ENCODE measurements at regions not wholly inside any gene's neighbourhood (a gene's known extent, or its start where the extent isn't known, plus 50 kb on each side); places are given as distances from the start of the nearest gene placed in this dataset.

GRCh38 chr1:223030871-223031400 is 112.1 kb downstream of the TLR5 start:
- Mint-ChIP-seq H3K27ac (no peak overlapping the region), H3K9me3 (no peaks in the 10 kb centered on the region), H3K4me1 (ENCODE audit: low read depth in 2 of 2) (no peaks in the 10 kb centered on the region), H3K4me3 (no peak overlapping the region), H3K27me3 (peaks cover 15 to 20% of the 10 kb centered on the region in 2 donors), H3K36me3 (ENCODE audit: insufficient read depth) (no peaks in the 10 kb centered on the region)
- ATAC-seq (replicated peaks) (no peak), DNase-seq (no peak)

- peaks cover 23 to 28% of the 10 kb centered on the region in 2 donors for H3K27me3 Mint-ChIP-seq
- no peaks in the 10 kb centered on the region for H3K4me1 Mint-ChIP-seq (ENCODE audit: low read depth in 2 of 2)
- no peak for ATAC-seq (replicated peaks)
- H3K9me3 Mint-ChIP-seq, result no peaks in the 10 kb centered on the region
- H3K36me3 Mint-ChIP-seq (ENCODE audit: insufficient read depth), result no peaks in the 10 kb centered on the region
- no peak overlapping the region for H3K4me3 Mint-ChIP-seq
- no peak for DNase-seq
- H3K27ac Mint-ChIP-seq, result no peak overlapping the region
Measured at GRCh38 chr1:223031733-223032601, 111.1 kb downstream of the TLR5 start.

- DNase-seq (no peak), ATAC-seq (replicated peaks) (no peak)
- H3K36me3 Mint-ChIP-seq (ENCODE audit: insufficient read depth), result no peaks in the 10 kb centered on the region
- no peaks in the 10 kb centered on the region for H3K9me3 Mint-ChIP-seq
- no peak overlapping the region for H3K4me3 Mint-ChIP-seq
- peaks cover 20 to 37% of the 10 kb centered on the region in 2 donors for H3K27me3 Mint-ChIP-seq
- H3K27ac Mint-ChIP-seq, result no peak overlapping the region
- no peaks in the 10 kb centered on the region for H3K4me1 Mint-ChIP-seq (ENCODE audit: low read depth in 2 of 2)
Measured at GRCh38 chr1:223033658-223034057, 109.4 kb downstream of the TLR5 start.

- H3K9me3 Mint-ChIP-seq, result no peaks in the 10 kb centered on the region
- H3K27me3 Mint-ChIP-seq, result peaks cover 14 to 37% of the 10 kb centered on the region in 2 donors
- H3K36me3 Mint-ChIP-seq (ENCODE audit: insufficient read depth), result no peaks in the 10 kb centered on the region
- no peak overlapping the region for H3K27ac Mint-ChIP-seq
- no peaks in the 10 kb centered on the region for H3K4me1 Mint-ChIP-seq (ENCODE audit: low read depth in 2 of 2)
- ATAC-seq (replicated peaks), result no peak
- no peak overlapping the region for H3K4me3 Mint-ChIP-seq
- DNase-seq, result no peak
Measured at GRCh38 chr1:223034270-223034798, 108.7 kb downstream of the TLR5 start.

GRCh38 chr1:223035724-223036478 is 107.1 kb downstream of the TLR5 start:
- Mint-ChIP-seq H3K9me3 (no peaks in the 10 kb centered on the region), H3K27ac (no peak overlapping the region), H3K36me3 (ENCODE audit: insufficient read depth) (no peaks in the 10 kb centered on the region), H3K4me1 (ENCODE audit: low read depth in 2 of 2) (no peaks in the 10 kb centered on the region), H3K27me3 (peaks cover 18 to 46% of the 10 kb centered on the region in 2 donors), H3K4me3 (no peak overlapping the region)
- ATAC-seq (replicated peaks), result no peak
- DNase-seq, result no peak

- Mint-ChIP-seq H3K27me3 (peaks cover 23 to 52% of the 10 kb centered on the region in 2 donors), H3K36me3 (ENCODE audit: insufficient read depth) (no peaks in the 10 kb centered on the region), H3K4me1 (ENCODE audit: low read depth in 2 of 2) (no peaks in the 10 kb centered on the region), H3K27ac (no peak overlapping the region), H3K9me3 (no peaks in the 10 kb centered on the region), H3K4me3 (no peak overlapping the region)
- ATAC-seq (replicated peaks), result no peak
- no peak for DNase-seq
Measured at GRCh38 chr1:223036479-223036845, 106.6 kb downstream of the TLR5 start.

GRCh38 chr1:223037845-223038244 is 105.2 kb downstream of the TLR5 start:
- Mint-ChIP-seq H3K27me3 (peaks cover 30 to 59% of the 10 kb centered on the region in 2 donors), H3K36me3 (ENCODE audit: insufficient read depth) (no peaks in the 10 kb centered on the region), H3K27ac (no peak overlapping the region), H3K4me3 (no peak overlapping the region), H3K9me3 (no peaks in the 10 kb centered on the region), H3K4me1 (ENCODE audit: low read depth in 2 of 2) (no peaks in the 10 kb centered on the region)
- ATAC-seq (replicated peaks) (no peak), DNase-seq (no peak)

- Mint-ChIP-seq H3K27me3 (peaks cover 30 to 59% of the 10 kb centered on the region in 2 donors), H3K4me1 (ENCODE audit: low read depth in 2 of 2) (no peaks in the 10 kb centered on the region), H3K36me3 (ENCODE audit: insufficient read depth) (no peaks in the 10 kb centered on the region), H3K27ac (no peak overlapping the region), H3K9me3 (no peaks in the 10 kb centered on the region), H3K4me3 (no peak overlapping the region)
- no peak for DNase-seq
- ATAC-seq (replicated peaks), result no peak
Measured at GRCh38 chr1:223038288-223039006, 104.6 kb downstream of the TLR5 start.

GRCh38 chr1:223039990-223040389 is 103.1 kb downstream of the TLR5 start:
- no peaks in the 10 kb centered on the region for H3K4me1 Mint-ChIP-seq (ENCODE audit: low read depth in 2 of 2)

GRCh38 chr1:223041481-223041880 is 101.6 kb downstream of the TLR5 start:
- no peak overlapping the region for H3K4me3 Mint-ChIP-seq
- no peaks in the 10 kb centered on the region for H3K4me1 Mint-ChIP-seq (ENCODE audit: low read depth in 2 of 2)
- no peak overlapping the region for H3K27ac Mint-ChIP-seq
- H3K27me3 Mint-ChIP-seq, result peaks cover 22 to 50% of the 10 kb centered on the region in 2 donors
- no peaks in the 10 kb centered on the region for H3K36me3 Mint-ChIP-seq (ENCODE audit: insufficient read depth)
- DNase-seq (no peak), ATAC-seq (replicated peaks) (no peak)
- no peaks in the 10 kb centered on the region for H3K9me3 Mint-ChIP-seq

More at GRCh38 chr1:223039990-223040389, 103.1 kb downstream of the TLR5 start:
- DNase-seq, result no peak
- Mint-ChIP-seq H3K27me3 (peaks cover 30 to 59% of the 10 kb centered on the region in 2 donors), H3K36me3 (ENCODE audit: insufficient read depth) (no peaks in the 10 kb centered on the region), H3K4me3 (no peak overlapping the region), H3K9me3 (no peaks in the 10 kb centered on the region), H3K27ac (no peak overlapping the region)
- no peak for ATAC-seq (replicated peaks)

- Mint-ChIP-seq H3K4me3 (no peak overlapping the region), H3K36me3 (ENCODE audit: insufficient read depth) (no peaks in the 10 kb centered on the region), H3K27me3 (peaks cover 23 to 31% of the 10 kb centered on the region in 2 donors), H3K4me1 (ENCODE audit: low read depth in 2 of 2) (no peaks in the 10 kb centered on the region), H3K9me3 (no peaks in the 10 kb centered on the region), H3K27ac (no peak overlapping the region)
- ATAC-seq (replicated peaks), result no peak
- DNase-seq, result no peak
Measured at GRCh38 chr1:223045164-223045957, 97.7 kb downstream of the TLR5 start.

GRCh38 chr1:223046011-223046410 is 97.0 kb downstream of the TLR5 start:
- Mint-ChIP-seq H3K27ac (no peak overlapping the region), H3K36me3 (ENCODE audit: insufficient read depth) (no peaks in the 10 kb centered on the region), H3K4me1 (ENCODE audit: low read depth in 2 of 2) (no peaks in the 10 kb centered on the region), H3K9me3 (no peaks in the 10 kb centered on the region), H3K4me3 (no peak overlapping the region), H3K27me3 (peaks cover 20 to 24% of the 10 kb centered on the region in 2 donors)
- no peak for ATAC-seq (replicated peaks)
- DNase-seq, result no peak
